NCI-H1694 (cell line): ENCODE measurements at regions not wholly inside any gene's neighbourhood (a gene's known extent, or its start where the extent isn't known, plus 50 kb on each side); places are given as distances from the start of the nearest gene placed in this dataset.

Source experiments
- DNase-seq: peaks from one replicate; lab custom pipeline; 2025; lab: John Stamatoyannopoulos, UW

- DNase-seq: no peak
These were observed 131.6 kb upstream of the RASGRP1 start for GRCh38 chr15:38696109-38696727.

GRCh38 chr15:38696790-38697495, 132.3 kb upstream of the RASGRP1 start:
- no peak for DNase-seq

DNA sequence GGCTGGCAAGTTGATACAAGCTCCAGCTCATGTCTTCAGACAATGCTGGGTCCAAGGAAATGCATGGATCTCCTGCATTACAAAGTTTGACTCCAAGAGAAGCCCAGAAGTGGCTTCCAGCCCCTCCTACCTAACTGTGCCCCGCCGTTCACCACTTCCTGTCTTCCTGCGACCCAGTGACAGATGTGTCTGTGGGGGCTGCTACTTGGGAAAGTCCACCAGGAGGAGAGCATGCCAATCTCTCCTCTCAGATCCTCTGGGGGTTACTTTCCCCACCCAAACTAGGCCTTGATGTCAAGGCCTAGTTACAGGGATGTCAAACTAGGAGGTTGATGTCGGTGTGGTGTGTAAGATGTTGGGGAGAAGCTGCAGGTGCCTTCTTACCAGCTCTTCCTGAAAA, 133.6 kb upstream of the RASGRP1 start:
- DNase-seq: no peak

- peak; percentile 55 for DNase-seq
These were observed 135.1 kb upstream of the RASGRP1 start for GRCh38 chr15:38699633-38700230.

DNA sequence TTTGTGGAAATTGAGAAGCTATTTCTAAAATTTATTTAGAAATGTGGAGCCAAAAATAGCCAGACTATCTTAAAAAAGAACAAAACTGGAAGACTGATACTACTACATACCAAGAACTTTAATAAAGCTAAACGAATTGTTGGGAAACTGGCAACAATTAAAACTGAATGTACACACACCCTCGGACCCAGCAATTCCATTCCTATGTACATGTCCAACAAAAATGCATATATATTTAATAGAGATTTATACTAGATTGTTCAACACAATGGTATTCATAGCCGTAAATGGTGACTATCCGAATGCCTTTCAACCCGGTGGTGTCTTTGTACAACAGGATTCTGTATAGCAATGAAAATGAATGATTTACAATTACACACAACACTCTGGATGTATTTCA, 136.5 kb upstream of the RASGRP1 start:
- no peak for DNase-seq

DNA sequence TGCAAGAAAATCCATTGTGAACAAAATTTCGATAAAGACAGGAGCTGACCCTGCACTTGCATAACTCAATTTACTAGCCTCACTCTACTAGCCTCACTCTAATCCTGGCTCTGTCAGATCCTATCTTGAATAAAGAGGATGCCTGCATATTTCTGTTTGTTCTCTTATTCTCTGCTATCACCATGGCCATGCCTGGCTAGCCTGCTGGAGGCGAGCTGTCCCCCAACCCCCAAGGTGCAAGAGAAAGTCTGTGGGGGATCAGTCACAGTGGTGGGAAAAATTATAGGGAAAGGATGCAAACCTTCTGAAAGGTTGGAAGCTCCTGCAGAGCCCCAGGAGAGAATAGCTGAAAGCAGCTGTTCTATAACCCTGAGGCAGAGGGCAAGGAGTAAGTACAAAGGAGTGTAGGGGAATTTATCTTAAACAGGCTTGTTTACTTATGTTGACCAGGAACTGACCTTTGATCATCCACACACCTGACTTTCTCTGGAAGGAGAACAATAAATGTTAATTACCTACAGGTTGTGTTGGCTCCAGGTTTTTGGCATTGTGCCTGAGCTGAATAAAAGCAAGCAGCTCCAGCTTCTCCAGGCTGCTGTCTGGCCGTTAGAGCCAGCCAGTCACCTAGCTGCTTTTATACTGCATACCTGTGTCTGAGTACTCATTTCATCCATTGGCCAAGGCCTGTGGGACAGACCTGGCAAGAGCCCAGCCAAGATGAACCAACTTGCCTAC, 137.7 kb upstream of the RASGRP1 start:
- DNase-seq: no peak

DNA sequence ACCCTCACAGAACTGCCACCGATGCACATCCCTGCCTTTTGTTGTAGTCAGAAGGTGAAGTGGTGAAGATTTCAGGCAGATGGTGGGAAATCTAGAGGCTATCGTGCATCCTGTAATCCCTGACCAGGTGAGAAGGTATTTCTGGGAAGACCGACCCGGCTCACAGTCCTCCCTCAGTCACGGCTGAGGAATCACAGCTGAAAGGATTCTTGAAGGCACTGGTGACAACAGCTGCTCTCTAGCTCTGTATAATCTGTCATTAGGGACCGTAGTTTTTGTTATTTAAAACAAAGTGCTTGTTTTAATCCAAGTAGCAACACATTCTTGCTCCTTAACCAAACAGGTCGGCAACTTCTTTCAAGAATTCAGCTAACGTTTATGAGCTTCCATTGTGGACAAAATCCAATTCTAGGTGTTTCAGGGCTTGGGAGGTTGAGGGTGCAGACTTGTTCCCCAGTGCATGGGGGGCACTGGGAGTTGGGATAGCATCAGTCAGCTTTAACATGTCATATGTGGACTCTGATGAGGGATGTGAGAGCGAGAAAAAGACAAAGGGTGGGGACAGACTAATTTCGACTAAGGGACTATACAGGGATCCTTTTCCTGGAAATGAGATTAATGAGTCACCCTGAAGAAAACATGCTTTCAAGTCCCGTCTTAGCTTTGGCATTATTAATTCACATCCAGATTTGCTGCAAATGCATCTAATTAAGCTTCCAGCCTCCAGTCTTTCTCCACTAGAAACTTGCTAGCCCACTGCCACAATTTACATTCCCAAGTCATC, 141.0 kb upstream of the RASGRP1 start:
- no peak for DNase-seq

DNA sequence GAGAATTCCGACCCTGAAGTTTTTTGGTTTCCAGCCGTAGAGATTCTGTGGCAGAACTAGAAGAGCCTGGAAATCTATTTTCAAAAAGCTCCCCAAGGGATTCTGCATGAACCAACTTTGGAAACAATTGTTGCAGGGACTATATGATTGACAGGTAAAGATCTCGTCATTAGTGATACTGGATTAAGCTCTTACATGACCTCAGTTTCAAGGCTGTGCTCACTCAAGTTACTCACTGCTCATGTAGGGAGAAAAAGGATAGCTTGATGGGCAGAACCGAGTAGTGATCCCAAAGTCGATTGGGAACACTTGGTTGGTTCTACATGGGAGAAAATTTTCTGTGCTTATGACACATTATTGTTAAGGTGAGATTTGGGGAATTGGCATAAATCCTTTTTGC, 142.3 kb upstream of the RASGRP1 start:
- DNase-seq: no peak

DNA sequence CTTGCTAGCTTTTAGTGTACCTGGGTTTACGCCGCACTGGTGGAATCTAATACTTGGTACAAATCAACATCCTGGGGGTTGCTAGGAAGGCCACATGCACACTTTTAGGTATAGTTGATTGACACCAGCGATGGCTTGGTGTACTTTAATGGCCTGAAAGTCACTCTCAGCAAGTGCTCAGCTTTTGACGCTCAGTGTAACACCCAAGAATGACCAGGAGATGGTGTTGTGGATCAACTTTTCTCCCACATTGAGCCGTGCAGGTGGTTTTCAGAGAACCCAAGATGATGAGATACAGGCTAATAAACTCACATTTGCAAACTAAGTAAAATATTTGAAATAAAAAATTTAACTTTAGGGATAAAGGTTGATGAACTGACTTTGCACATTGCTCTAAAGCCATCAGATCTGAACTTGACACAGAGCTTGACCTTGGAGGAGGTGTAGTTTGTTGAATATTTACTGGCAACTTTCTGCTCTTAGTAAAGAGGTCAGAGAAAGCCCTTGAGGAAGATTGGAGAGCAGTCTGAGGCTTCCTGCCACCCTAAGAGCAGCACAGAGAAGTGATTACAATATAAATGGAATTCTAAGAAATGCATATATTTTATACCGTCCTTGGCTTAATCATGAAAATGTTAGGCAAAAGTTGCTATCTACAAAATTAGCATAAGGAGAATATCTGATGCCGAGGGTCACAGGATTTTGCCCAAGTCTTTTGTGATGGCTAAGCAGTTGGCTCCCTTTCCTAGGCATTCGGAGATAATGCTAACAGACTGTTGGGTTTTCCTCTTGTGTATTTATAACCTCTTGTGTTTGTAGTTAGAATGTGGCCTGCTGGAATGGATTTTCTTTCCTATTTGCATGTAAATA, 143.4 kb upstream of the RASGRP1 start:
- peak; percentile 32 for DNase-seq

DNA sequence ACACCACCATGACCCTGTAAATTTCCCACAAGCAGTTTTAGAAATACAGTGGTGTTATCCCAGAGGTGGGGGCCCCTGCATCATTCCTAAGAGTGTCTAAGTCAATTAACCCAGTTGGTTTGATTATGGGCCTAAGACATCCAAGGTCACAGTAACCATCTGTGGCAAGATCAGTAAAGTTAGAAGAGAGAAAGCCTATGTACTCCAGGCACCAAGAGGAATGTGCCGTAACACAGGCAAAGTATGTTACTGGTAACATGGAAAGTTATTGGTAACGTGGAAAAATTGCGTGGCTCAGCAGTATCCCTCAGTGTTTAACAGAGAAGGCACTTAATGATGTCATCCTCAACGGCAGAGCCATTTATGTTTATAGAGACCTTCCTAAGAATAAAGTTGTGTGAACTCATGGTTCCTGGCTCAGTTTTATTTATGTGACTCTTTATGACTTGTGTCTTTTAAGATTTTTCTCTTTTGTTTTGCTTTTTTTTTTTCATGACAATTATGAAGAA, 144.1 kb upstream of the RASGRP1 start:
- no peak for DNase-seq

DNA sequence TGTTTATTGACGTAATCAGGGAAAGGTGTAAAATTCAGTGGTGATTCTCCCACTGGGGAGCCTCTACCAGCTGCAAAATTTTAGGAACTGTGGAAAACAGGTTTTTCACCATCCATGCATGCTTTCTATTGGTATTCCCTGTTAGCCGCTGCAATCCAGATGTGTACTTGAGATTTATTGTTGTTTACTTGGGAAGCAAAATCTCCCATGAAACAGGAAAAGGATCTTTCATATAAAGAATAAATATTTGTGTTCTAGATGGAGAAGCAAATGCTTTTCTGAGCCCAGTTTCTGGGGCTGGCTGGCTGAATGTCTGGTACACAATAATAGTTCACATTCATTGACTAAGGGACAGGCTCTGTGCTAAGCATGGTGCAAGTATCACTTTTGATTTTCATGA, 144.6 kb upstream of the RASGRP1 start:
- DNase-seq: no peak

GRCh38 chr15:38714309-38715072, 149.9 kb upstream of the RASGRP1 start:
- no peak for DNase-seq

GRCh38 chr15:38720893-38721567, 156.4 kb upstream of the RASGRP1 start:
- DNase-seq: no peak

DNA sequence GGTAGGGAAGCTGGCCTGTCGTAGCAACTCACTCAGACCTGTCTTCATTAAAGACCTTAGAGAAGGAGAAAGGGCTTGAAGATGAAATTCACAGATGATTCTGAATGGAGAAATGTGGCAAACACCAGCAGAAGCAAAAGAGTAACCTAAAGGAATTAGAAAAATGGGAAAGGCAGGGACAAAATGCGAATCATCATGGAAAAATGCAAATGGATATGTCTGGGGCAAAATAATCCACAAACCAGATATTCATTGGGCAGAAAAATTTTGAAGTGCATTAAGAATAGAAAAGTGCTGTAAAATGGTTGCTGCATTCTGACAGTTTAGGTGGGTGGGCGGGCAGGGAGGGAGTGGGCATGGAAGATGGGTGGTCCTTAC, 156.9 kb upstream of the RASGRP1 start:
- DNase-seq: no peak

GRCh38 chr15:38722236-38722635, 157.6 kb upstream of the RASGRP1 start:
- no peak for DNase-seq

GRCh38 chr15:38724827-38725226, 160.2 kb upstream of the RASGRP1 start:
- DNase-seq: no peak

DNA sequence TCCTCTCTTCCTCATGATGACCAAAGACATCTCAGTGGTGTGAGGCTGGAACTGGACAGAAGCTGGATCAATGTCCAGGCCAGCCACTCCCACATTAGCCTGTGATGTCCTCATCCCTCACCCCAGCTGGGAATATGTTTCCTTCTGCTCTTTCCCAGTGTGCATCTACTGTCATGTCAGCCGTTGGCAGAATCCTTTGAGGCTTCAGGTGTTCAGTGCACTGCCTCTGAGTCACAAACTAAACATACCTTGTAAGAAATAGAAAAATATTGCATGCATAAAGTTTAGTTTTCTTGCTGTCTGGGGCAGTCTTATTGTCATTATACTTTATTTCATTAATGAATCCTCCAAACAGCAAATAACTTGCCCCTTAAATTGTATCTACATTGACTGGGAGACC, 161.6 kb upstream of the RASGRP1 start:
- no peak for DNase-seq

DNA sequence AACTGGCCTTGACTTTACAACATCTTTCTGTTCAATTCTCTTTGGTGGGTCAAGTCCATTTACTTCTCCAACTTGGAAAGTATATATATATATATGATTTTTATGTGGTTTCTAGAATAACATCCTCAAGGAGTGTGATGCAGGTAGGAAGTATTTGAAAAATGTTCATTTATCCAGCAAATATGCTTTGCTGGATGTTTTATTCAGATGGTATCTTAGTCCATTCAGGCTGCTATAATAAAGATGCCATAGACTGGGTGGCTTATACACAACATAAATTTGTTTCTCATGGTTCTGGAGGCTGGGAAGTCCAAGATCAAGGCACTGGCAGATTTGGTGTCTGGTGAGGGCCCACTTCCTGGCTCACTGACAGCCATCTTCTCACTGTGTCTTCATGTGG, 168.7 kb upstream of the RASGRP1 start:
- no peak for DNase-seq

DNA sequence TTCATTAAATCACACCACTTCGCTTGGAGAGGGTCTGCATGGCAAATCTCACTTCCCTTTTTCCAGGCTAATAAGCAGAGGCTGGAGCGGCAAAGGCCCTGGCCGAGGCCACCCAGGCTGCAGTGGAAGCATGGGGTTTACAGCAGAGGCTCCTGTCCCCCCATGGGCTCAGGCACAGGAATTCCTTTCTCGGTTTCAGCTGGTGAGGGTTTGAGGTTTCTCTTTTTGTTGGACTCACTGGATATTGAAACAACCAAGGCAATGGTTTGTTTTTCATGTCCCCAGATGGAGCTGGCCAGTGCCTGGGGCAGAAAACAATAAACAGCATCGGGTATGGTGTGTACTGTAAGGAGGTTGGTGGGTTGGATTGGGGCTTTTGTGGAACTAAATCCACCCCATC, 175.6 kb upstream of the RASGRP1 start:
- no peak for DNase-seq

- no peak for DNase-seq
These were observed 178.5 kb upstream of the RASGRP1 start for GRCh38 chr15:38743147-38743546.
